HG02938 (cell line): ENCODE measurements at regions not wholly inside any gene's neighbourhood (a gene's known extent, or its start where the extent isn't known, plus 50 kb on each side); places are given as distances from the start of the nearest gene placed in this dataset.

Experiments used
- ATAC-seq: cut with Tn5 transposase; IDR thresholded peaks from one replicate; pipeline ENCODE4 v1.9.1; 2021; ENCODE audit warnings: mild to moderate bottlenecking, moderate library complexity; ENCODE audit not compliant: unreplicated experiment

- ATAC-seq, result no peak
Measured at GRCh38 chr7:115883629-115884028, 146.9 kb downstream of the TFEC start.

GRCh38 chr7:115881476-115881875 lies 149.1 kb downstream of the TFEC start:
- ATAC-seq, result no peak

- ATAC-seq, result no peak
Measured at GRCh38 chr7:115879171-115879570, 151.4 kb downstream of the TFEC start.

DNA sequence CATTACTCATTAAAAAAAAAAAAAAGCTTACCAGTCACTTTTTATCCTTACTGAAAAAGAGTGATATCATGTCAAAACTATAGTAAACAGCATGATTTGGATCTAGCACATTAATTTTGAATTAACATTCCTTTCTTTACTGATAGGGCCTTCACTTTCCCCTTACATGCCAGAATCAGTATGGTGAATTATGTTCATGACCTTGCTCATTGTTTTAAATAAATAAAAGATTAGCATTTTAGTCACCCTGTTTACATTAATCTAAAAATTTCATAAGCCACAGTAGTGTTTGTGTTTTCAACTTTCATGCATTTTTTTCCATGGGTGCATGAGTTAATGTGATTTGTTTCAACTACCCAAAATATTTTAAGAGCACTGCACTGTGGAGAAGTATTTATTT lies 160.8 kb downstream of the TFEC start:
- ATAC-seq, result no peak

GRCh38 chr7:115869190-115869589 lies 161.4 kb downstream of the TFEC start:
- no peak for ATAC-seq

DNA sequence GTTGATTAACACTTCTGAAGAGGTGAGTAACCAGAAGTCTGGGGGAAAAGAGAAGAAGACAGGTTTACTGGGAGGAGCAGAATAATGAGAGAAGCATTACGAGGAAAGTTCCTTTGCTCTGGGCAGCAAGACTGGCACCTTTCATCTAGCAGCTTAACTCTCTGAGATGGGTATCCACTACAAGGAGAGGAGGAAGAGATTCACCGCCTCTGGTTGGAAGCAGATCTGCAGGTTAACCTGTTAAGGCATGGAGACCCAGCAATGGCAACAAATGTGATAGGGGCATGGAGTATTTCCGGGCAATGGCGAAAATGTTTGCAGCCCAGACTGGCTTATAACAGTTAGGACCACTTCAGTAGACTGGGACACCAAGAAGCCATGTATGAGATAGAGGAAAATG lies 162.2 kb downstream of the TFEC start:
- ATAC-seq, result no peak

DNA sequence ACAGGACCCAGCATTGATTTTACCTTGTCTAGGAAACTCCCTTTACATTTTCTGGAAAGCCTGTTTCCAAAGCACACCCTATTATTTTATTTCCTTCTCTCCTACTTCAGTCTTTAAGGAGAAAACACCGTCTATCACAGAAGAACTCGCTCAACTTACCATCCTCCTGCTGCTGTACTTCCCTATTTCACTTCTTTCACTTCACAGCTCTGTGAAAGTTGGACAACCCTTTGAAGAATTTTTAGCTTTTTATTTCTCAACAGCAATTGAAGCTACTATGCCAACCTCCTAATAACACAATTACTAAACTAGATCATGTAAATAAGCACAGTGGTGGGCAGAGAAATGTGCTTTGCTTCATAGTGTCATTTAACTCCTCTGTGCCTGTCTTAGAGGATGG lies 166.5 kb downstream of the TFEC start:
- no peak for ATAC-seq

DNA sequence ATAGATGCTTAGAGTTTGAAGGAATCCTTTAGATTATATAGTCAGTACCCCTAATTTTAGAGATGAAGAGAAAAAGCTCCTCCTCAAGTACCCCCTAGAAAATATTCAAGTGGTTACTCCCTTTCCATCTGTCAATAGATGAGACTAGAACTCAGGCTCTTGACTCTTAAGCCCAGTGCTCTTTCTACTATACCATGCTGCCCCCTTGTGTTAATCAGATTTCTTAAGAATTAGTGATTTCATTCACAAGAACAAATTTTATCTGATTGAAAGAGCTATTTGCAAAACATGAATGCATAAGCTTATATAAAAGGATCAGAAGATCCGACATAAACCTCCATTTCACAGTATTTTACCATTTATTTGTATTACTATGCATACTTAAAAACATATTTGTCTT lies 179.3 kb downstream of the TFEC start:
- ATAC-seq, result no peak

DNA sequence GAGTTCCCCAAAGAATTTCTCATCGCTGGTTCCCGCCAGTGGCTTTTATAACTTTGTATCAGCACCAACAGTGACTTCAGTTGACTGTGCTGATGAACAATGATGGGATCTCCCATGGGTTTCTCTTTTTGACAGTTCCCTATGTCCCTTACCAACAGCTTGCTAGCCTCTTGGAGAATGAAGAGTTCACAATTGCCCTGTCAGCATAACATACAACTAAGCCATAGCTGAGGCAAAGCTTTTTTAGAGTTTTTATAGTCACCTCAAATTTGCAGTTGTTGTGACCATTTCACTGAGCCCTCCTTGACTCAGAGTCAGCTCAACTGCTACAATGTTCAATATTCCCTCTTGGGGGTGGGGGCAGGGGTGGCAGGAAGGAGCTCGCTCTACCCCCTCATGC lies 179.8 kb downstream of the TFEC start:
- ATAC-seq, result no peak

- ATAC-seq, result no peak
Measured at GRCh38 chr7:115844857-115845256, 185.7 kb downstream of the TFEC start.

DNA sequence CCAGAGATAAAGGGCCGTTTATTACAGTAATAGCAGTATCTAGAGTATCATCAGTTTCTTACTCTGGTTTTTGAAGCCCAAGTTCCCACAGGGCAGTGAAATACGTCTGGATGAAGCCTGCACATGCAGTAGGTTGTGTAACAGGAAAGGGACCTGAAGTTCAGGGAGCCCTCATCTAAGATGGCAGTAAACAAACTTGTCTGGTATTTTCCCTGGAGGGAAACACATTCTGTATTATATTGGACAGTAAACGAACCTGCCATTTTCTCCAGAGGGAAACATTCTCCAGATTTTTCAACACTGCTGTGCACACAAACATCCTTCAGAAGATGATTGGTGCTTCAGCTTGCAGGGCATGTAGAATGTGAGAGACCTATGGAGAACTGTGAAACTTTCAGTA lies 189.9 kb downstream of the TFEC start:
- ATAC-seq, result no peak

DNA sequence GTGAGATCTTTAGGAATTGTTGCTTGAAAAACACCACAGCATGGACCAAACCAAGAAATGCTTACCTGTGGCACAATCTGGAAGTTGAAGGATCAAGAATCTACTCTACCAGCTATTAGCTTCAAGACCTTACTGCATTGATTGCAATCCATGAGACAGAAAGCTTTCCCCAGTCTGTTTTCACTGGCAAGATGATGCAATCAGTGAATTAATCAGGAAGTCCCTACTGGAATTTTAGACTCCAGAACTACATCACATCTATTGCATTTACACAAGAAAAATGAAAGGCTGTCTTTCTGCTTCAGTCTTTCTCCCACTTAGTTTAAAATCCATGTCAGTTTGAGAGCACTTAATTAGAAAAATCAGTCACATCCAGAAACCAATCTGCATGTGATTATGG lies 191.7 kb downstream of the TFEC start:
- no peak for ATAC-seq

GRCh38 chr7:115831371-115831770 lies 199.2 kb downstream of the TFEC start:
- ATAC-seq, result no peak

DNA sequence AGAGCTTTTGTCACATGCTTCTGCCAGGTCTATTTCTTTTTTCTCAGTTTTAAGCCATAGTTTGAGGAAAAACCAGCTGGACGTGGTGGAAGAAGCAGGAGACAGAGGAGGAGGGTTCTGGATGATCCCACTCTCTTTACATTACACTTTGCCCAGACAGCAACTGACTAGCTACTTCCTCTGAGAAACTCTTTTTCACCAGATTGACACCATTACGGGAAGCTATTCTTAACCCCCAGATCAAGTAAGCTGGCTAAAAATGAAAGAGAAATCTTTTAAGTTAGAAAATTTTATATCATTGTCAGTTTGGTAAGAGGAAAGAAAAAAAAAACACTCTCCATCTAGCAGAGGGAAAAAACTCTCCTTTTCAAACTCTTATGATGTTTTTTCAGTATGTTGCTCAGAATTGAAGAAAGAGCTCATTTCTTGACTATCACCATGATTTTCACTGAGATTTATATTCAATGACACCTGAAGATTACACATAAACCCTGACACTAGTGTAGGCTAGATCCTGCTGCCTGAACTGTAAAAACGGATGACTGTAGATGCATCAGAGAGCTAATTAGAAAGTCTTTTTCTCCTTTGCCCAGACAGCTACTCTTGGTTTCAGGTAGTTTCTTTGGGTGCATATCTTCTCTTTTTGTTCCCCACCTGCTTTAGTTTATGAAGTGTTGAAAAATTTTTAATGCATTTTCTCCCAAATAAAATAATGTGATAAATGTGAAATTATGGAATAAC lies 203.1 kb downstream of the TFEC start:
- ATAC-seq, result no peak

GRCh38 chr7:115825456-115826115 lies 205.0 kb downstream of the TFEC start:
- no peak for ATAC-seq

- ATAC-seq, result no peak
Measured at GRCh38 chr7:115822801-115823200, 207.8 kb downstream of the TFEC start.

GRCh38 chr7:115822380-115822779 lies 208.2 kb downstream of the TFEC start:
- no peak for ATAC-seq

- ATAC-seq, result no peak
Measured at GRCh38 chr7:115816318-115816974, 214.1 kb downstream of the TFEC start.

DNA sequence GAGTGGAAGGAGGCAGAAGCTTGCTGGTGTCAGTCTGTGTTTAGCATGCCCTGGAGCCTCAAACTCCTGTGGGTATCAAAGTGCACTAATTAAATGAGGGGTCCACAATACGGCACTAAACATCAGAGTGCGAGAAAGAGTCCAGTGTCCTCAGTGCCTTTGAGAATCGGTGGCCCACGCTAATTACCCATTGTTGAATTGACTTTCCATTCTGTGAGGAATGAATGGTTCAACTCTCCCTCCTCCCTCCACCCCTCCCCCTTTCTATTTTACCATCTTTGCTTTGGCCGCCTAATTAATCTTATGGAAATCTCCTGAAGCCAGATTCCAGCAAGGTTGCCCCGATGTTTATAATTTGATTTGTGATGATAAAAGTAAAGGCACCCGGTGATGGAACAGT lies 217.8 kb downstream of the TFEC start:
- no peak for ATAC-seq

- no peak for ATAC-seq
Measured at GRCh38 chr7:115805458-115805857, 225.1 kb downstream of the TFEC start.

DNA sequence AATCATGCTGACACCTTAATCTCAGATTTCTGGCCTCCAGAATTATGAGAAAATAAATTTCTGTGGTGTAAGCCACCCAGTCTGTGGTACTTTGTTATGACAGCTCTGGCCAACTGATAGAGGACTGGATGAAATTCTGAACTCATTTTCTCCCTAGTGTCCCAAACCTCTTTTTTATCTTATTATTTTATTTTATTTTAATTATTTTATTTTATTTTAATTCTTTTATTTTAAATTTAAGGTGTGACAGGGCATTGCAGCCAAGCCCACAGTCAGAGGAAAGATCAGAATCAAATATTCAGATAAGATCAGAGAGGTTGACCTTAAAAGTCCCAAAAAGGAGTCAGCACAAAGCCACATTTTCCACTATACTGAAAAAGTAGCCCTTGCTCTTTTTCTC lies 228.1 kb downstream of the TFEC start:
- no peak for ATAC-seq

DNA sequence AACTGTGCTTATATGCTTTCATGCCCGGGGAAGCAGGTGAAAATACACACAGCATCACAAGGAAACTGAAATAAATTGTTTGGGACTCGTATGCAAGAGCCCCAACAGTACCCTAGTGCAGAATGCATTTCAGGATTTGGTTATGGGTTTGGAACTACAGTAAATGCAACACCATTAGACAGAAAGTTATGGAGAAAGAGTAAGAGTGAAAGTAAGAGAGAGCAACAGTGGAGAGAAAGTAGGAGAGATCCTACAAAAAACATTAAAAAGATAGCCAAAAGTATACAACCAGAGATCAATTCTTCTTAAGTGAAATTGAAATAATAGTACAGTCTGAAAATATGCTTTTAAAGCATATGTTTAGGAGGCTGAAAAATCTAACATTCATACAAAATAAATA lies 231.1 kb downstream of the TFEC start:
- ATAC-seq, result no peak
